Stimulated activated naive CD8-positive, alpha-beta T cell treated with anti-CD3 and anti-CD28 coated beads, Interleukin-15, Interleukin-2, amounts not matched to agents 100 U/mL and 50 U/mL, for 24 hours (primary cell): ENCODE measurements at regions not wholly inside any gene's neighbourhood (a gene's known extent, or its start where the extent isn't known, plus 50 kb on each side); places are given as distances from the start of the nearest gene placed in this dataset.

Experiments
- ATAC-seq: fragments of 150-1000 bp; cut with Tn5 transposase; one replicate; pipeline ENCODE4 v1.10.0; 2021
- DNase-seq: peaks from one replicate; pipeline ENCODE4 v3.0.0; 2021

GRCh38 chr1:90402893-90403849, 313.9 kb downstream of the BARHL2 start:
- DNase-seq, result no peak
- no peak for ATAC-seq

- DNase-seq (no peak), ATAC-seq (no peak)
Measured at GRCh38 chr1:90400131-90400530, 317.0 kb downstream of the BARHL2 start.

DNA sequence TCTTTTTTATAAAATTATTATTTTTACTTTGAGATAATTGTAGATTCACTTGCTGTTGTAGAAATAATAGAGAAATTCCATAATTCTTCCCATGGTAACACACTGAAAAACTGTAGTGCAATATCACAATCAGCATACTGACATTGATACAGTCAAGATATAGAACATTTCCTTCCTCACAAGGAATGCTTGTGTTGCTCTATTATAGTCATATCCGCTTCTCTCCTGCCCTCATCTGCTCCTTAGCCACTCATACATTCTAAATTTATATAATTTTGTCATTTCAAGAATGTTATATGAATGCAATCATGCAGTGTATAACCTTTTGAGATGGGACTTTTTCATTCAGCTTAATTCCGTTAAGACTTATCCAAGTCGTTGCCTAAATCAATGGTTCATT, 320.2 kb downstream of the BARHL2 start:
- ATAC-seq, result no peak
- no peak for DNase-seq

- ATAC-seq (no peak), DNase-seq (no peak)
Measured at GRCh38 chr1:90394247-90394646, 322.9 kb downstream of the BARHL2 start.

GRCh38 chr1:90393025-90393424, 324.1 kb downstream of the BARHL2 start:
- DNase-seq (no peak), ATAC-seq (no peak)

GRCh38 chr1:90391126-90391525, 326.0 kb downstream of the BARHL2 start:
- ATAC-seq (no peak), DNase-seq (no peak)

DNA sequence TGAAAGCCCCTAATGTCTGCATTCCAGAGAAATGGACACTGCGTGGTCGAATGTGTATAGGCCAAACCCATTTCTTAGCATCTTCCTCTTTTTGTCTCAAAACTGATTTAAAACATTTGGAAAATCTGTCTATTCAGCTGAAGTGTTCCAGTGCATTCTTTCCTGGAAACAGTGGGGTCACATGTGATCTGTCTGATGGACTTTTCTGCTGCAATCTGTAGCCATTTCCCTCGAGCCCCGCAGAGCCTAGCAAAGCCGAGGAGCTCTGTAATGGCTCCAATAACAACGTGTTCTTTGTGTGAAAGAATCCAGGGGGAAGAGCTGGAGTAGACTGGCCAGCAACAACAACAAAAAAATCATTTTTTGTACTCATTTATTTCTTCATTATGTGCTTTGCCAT, 329.3 kb downstream of the BARHL2 start:
- ATAC-seq, result no peak
- no peak for DNase-seq

GRCh38 chr1:90386899-90387720, 330.0 kb downstream of the BARHL2 start:
- ATAC-seq, result no peak
- no peak for DNase-seq

DNA sequence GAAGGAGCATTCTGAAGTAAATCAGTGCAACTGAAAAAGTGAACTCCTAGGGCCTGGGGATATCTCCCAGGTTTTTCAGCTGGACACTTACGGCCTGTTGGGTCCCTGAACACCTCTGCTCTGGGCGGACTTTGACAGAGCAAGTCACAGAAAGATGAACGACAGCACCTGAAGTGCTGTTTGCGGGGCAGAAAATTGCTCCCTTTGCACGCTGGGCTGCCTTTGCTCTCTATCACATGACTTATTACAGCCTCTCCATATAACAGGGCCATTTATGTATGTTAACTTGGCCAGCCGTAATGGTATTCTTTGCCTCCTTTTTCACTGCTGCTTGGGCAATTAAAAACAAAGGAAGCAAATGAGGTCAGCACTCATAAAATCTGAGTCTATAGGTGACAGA, 332.9 kb downstream of the BARHL2 start:
- no peak for DNase-seq
- no peak for ATAC-seq

GRCh38 chr1:90382161-90382560, 334.9 kb downstream of the BARHL2 start:
- no peak for ATAC-seq

GRCh38 chr1:90381598-90381997, 335.5 kb downstream of the BARHL2 start:
- ATAC-seq, result no peak
- no peak for DNase-seq

More at GRCh38 chr1:90382161-90382560, 334.9 kb downstream of the BARHL2 start:
- no peak for DNase-seq

DNA sequence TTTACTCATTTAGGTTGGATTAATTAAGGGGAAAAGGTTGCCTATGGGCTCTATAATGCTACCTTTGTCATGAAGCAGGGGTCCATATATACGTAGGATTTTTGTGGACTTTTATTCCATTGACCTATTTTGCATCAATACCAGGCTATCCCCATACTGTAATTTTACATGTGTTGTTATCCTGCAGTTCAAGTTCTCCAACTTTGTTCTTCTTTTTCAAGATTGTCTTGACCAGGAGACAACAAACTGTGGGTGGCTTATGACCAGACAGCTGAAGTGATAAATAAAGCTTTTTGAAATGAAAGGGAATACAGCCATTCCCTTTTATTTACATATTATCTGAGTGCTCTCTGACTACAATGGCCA, 345.7 kb downstream of the BARHL2 start:
- no peak for ATAC-seq

GRCh38 chr1:90370686-90371447, 346.2 kb downstream of the BARHL2 start:
- no peak for DNase-seq
- no peak for ATAC-seq

More for the DNA sequence above, 345.7 kb downstream of the BARHL2 start:
- no peak for DNase-seq

DNA sequence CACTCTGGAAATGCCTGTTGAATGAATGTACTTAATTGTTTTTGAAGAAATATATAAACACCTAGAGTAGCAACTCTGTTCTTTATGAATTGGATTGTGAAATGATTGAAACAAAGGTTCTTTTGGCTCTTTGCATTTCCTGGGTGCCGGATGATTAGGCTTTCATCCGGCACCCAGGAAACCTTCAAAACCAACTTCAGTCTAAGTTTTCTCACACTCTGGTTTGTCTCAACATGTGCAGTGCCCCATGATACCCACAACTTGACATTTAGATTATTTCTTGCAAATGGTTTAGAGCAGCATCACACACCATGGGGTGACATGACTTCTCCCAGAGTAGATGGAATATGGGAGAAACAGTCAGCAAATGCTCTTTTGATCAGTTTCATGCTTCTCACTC, 354.9 kb downstream of the BARHL2 start:
- DNase-seq (no peak), ATAC-seq (no peak)

GRCh38 chr1:90361026-90361425, 356.1 kb downstream of the BARHL2 start:
- no peak for DNase-seq

DNA sequence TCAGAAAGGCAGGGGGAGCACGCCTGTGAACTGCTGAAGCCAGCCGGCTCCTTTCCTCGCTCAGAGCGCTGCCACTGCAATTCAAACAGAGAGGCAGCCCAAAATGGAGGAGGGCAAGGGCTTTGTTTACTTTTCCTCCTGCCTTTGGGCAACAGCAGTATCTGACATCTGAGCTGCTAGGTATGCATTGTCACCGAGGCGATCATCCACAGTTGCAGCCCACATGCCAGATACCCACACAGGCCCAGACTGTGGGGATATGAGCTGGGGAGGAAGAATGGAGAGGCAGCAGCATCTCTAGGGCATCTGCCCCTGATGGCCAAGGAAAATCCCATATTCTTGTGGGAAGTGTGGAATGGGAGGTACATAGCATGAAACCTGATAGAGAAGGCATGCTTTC, 357.1 kb downstream of the BARHL2 start:
- ATAC-seq, result no peak
- DNase-seq, result no peak

More at GRCh38 chr1:90361026-90361425, 356.1 kb downstream of the BARHL2 start:
- no peak for ATAC-seq

DNA sequence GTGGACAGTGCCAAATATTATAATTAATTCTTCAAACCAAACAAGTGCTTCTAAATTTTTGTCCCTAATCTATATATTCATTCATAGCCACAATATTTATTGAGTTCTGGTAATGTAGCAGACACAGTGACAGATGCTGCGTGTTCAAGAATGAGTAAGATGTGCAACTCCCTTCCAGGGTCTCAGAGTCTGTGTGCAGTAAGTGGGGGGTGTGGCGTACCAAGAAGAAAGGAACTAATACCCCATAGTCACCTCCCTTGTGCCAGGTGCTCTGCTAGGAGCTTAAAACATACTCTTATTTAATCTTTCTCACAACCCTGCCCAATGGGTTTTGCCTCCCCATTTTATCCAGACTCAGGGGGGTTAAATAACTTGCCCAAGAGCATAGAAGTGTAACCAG, 358.7 kb downstream of the BARHL2 start:
- no peak for DNase-seq
- ATAC-seq, result no peak

DNA sequence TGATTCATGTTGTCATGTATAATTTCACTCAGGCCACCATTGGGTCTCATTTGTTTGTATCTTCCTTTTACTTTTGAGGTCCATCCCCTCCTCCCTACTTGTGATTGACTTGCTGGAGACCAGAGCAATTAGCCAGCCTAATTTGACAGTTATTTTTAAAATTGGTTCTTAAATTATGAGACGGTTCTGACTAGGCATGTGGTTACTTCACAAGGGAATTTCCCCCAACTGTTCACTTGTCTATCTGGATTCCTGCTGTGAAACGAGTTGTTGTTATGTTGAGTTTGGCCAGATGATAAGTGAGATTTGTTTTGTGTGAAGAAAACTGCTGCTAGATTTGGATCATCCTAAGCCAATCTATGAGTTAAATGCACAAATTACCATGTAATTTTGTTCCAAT, 359.1 kb downstream of the BARHL2 start:
- no peak for ATAC-seq
- no peak for DNase-seq

DNA sequence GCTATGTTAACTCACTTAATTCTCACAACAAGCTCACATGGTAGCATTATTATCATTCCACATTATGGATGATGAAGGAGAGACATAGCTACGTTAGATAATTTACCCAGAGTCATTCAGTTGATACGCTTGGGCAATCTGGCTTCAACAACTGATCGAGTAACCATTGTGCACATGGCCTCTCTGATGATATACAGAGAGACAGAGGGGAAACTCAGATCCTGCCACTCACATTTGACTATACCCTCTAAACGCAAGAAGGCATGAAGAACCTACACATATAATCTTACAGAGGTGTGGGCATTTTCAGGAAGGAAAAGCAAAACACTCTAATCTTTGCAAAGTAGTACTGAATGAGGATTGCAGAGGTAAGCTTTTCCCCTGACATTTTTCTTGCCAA, 360.1 kb downstream of the BARHL2 start:
- ATAC-seq, result no peak

GRCh38 chr1:90356101-90356500, 361.0 kb downstream of the BARHL2 start:
- DNase-seq (no peak), ATAC-seq (no peak)

More for the DNA sequence above, 360.1 kb downstream of the BARHL2 start:
- DNase-seq, result no peak

- ATAC-seq (no peak), DNase-seq (no peak)
Measured at GRCh38 chr1:90354704-90355103, 359.8 kb downstream of the ZNF326 start.

GRCh38 chr1:90351019-90351418, 356.1 kb downstream of the ZNF326 start:
- no peak for DNase-seq
- no peak for ATAC-seq
